Middle frontal gyrus (tissue), 1 donor: ENCODE measurements at regions not wholly inside any gene's neighbourhood (a gene's known extent, or its start where the extent isn't known, plus 50 kb on each side); places are given as distances from the start of the nearest gene placed in this dataset.
"Not testable (repeated sequence)": the region's sequence is repeated elsewhere in the genome, so short reads cannot be mapped to it uniquely, and the experiment has no call there.

Experiments used
- DNase-seq: peaks from one replicate; pipeline ENCODE4 v3.0.0-alpha.2; 2015; ENCODE audit warnings: low spot score; ENCODE audit errors: extremely low spot score

GRCh38 chr9:87195306-87195705 is 248.0 kb upstream of the GAS1 start:
- no peak for DNase-seq

- DNase-seq: no peak
These were observed 250.2 kb upstream of the GAS1 start for GRCh38 chr9:87197349-87198130.

GRCh38 chr9:87198716-87199115 is 251.4 kb upstream of the GAS1 start:
- DNase-seq: no peak

- no peak for DNase-seq
These were observed 252.0 kb upstream of the GAS1 start for GRCh38 chr9:87199278-87199677.

- no peak for DNase-seq
These were observed 252.5 kb upstream of the GAS1 start for GRCh38 chr9:87199782-87200181.

- no peak for DNase-seq
These were observed 254.0 kb upstream of the GAS1 start for GRCh38 chr9:87201351-87201751.

GRCh38 chr9:87206064-87206661 is 258.9 kb upstream of the GAS1 start:
- DNase-seq: no peak

GRCh38 chr9:87210658-87211057 is 263.4 kb upstream of the GAS1 start:
- DNase-seq: not testable (repeated sequence)

GRCh38 chr9:87211669-87212068 is 264.4 kb upstream of the GAS1 start:
- no peak for DNase-seq

GRCh38 chr9:87212605-87213021 is 265.3 kb upstream of the GAS1 start:
- DNase-seq: no peak

- DNase-seq: no peak
These were observed 266.6 kb upstream of the GAS1 start for GRCh38 chr9:87213948-87214347.

GRCh38 chr9:87214991-87215390 is 267.7 kb upstream of the GAS1 start:
- DNase-seq: no peak

- DNase-seq: no peak
These were observed 268.7 kb upstream of the GAS1 start for GRCh38 chr9:87216036-87216435.

GRCh38 chr9:87216897-87217455 is 269.7 kb upstream of the GAS1 start:
- no peak for DNase-seq

- no peak for DNase-seq
These were observed 274.0 kb upstream of the DAPK1 start for GRCh38 chr9:87223392-87224246.

GRCh38 chr9:87226896-87227295 is 270.8 kb upstream of the DAPK1 start:
- no peak for DNase-seq

GRCh38 chr9:87227456-87227855 is 270.2 kb upstream of the DAPK1 start:
- no peak for DNase-seq

GRCh38 chr9:87229108-87229507 is 268.6 kb upstream of the DAPK1 start:
- no peak for DNase-seq

- no peak for DNase-seq
These were observed 264.2 kb upstream of the DAPK1 start for GRCh38 chr9:87233431-87233830.

GRCh38 chr9:87233899-87234455 is 263.7 kb upstream of the DAPK1 start:
- no peak for DNase-seq

- no peak for DNase-seq
These were observed 262.8 kb upstream of the DAPK1 start for GRCh38 chr9:87234854-87235253.

GRCh38 chr9:87236546-87236945 is 261.1 kb upstream of the DAPK1 start:
- no peak for DNase-seq
